Superior temporal gyrus (tissue), 1 donor: ENCODE measurements at regions not wholly inside any gene's neighbourhood (a gene's known extent, or its start where the extent isn't known, plus 50 kb on each side); places are given as distances from the start of the nearest gene placed in this dataset.
"Not testable (repeated sequence)": the region's sequence is repeated elsewhere in the genome, so short reads cannot be mapped to it uniquely, and the experiment has no call there.

Source experiments
- DNase-seq: peaks from one replicate; pipeline ENCODE4 v3.0.0-alpha.2; 2016; ENCODE audit errors: extremely low spot score

GRCh38 chr12:125983784-125984500 is 918.7 kb downstream of the AACS start:
- no peak for DNase-seq

- DNase-seq: no peak
These were observed 923.3 kb downstream of the AACS start for GRCh38 chr12:125988545-125988944.

DNA sequence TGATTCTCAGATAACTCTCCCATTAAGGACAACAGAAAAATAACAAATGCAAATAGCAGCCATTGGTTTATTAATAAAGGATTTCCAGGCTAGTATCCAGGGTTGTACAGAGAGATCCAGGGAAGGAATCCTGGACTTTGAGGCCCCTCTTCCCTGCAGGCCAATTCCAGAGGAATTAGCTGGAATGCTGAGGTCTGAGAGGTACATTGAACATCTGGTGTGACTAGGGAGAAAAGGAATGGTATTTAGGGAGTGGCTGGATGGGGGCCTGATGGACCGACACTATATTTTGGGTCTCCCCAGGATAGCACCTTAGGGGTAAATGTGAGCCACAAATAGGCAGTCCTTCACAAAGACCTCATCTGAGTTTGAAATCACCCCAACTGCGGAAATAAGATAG is 924.5 kb downstream of the AACS start:
- no peak for DNase-seq

- no peak for DNase-seq
These were observed 931.2 kb downstream of the AACS start for GRCh38 chr12:125996443-125996842.

DNA sequence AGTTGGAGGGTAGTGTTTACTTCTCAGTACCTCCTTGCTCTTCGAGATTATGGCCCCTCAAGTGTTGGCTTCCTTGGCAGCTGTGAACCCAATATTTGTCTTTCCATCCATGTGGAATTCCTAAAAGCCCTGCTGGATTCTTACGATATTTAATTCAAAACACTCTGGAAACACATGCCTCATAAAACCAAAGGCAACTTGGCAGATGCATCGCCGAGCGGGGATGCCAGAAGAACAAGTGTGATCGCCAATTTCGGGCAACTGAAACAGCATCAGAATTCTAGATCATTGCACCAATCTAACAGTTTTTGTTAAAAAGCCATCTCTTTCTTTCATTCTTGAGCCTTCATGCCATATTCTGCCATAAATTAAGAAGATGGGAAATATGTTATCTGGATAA is 934.4 kb downstream of the AACS start:
- DNase-seq: no peak

GRCh38 chr12:126019385-126019784 is 954.1 kb downstream of the AACS start:
- no peak for DNase-seq

DNA sequence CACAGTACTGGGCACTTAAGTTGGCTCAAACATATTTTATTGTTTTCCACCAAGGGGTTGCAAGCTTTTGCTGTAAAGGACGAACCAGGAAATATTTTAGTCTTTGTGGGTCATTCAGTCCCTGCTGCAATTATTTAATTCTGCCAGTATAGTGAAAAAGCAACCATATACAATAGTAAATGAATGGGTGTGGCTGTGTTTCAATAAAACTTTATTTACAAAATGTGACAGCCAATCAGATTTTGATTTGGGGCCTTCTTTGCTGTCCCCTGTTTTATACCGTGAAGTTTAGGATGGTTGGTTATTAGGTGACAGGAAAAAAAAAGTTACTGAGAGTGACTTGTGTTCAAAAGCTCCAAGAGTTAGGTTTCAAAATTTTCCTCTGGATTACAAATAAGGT is 956.4 kb downstream of the AACS start:
- DNase-seq: no peak

GRCh38 chr12:126027825-126028224 is 962.6 kb downstream of the AACS start:
- DNase-seq: no peak

- no peak for DNase-seq
These were observed 965.3 kb downstream of the AACS start for GRCh38 chr12:126030573-126030972.

GRCh38 chr12:126033751-126034150 is 968.5 kb downstream of the AACS start:
- DNase-seq: no peak

DNA sequence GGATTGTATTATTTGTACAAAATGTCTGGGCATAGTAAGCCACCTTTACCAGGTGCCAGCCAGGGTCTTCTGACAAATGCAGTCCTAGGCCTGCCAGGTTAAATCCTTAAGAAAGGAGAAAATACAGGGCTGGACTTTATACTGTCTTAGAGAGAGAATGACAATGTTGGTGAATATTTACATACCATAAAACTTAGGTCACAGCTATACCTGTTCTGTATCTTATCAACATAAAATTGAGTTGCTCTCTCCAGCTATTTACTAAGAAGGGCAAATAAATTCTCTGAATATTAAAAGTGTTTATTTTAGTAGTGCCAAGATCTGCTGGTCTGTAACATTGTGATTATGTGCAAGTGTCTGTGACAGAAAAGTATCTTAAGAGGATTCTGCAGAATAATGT is 971.1 kb downstream of the AACS start:
- no peak for DNase-seq

- DNase-seq: no peak
These were observed 973.2 kb downstream of the AACS start for GRCh38 chr12:126038434-126038833.

DNA sequence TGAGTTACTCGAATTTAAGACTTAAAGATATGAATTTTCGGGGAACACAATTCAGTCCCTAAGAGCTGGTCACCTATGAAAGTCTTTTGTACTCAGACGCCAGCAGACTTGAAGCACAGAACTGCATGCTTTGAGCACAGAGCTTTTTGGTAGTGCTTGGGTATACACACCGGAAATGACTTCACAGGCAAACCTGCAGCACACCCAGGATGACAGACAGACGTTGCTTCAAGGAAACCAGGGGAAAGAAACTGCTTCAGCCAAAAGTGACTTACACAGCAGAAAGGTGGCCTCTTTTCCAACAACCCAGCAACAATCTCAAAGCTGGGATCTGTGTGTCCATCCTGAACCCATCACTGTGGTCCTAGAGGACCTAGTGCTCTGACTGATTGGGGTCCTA is 975.1 kb downstream of the AACS start:
- DNase-seq: no peak

- DNase-seq: no peak
These were observed 977.1 kb downstream of the AACS start for GRCh38 chr12:126042286-126042685.

DNA sequence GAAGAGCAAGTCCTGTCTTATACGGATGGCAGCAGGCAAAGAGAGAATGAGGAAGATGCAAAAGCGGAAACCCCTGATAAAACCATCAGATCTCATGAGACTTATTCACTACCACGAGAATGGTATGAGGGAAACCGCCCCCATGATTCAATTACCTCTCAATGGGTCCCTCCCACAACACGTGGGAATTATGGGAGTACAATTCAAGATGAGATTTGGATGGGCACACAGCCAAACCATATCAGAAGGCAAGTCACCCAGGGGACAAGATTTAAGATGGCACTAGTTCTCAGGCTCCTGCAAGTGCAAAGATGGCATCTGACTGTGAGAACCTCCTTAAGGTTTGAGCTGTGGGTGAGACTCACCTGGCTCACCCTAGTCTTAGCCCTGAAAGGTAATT is 984.3 kb downstream of the AACS start:
- DNase-seq: not testable (repeated sequence)

DNA sequence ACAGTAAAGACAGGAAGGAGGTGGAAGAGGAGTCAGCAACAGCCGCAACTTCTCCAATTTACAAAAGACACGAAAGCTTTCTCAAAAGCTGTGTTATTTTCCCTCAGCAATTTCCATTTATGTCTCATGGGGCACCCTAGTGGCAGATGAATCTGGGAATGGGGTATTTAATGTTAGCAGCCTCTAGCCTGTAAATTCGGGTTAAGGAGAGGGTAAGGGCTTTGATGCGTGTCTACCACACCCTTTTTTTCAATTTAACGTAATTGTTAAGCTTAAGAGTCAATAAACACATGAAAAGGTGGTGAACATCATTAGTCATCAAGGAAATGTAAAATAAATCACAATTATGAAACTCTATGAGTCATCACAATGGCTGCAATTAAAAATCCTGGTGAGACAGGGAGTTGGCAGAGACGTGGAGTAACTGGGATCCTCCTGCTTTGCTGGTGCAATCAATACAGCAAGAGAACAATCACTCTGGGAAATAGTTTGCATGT is 986.4 kb downstream of the AACS start:
- DNase-seq: no peak

DNA sequence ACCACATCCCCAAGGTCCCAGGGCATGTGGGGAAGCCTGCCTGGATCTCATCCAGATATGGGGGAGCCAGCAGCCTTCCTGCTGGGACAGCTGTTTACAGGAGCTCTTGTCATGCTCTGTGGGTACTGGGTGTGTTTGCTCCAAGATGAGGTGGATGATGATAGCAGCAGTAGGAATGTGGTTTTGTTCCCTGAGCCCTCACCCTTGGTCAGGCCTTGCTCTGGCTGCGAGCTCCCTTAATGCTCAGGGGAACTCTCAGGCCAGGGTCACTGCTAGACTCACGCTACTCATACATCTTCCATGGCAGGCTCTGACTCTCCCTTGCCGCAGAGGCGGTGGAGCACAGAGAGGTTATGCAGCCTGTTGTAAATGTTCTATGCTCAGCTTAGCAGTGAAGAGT is 990.3 kb downstream of the AACS start:
- DNase-seq: no peak

DNA sequence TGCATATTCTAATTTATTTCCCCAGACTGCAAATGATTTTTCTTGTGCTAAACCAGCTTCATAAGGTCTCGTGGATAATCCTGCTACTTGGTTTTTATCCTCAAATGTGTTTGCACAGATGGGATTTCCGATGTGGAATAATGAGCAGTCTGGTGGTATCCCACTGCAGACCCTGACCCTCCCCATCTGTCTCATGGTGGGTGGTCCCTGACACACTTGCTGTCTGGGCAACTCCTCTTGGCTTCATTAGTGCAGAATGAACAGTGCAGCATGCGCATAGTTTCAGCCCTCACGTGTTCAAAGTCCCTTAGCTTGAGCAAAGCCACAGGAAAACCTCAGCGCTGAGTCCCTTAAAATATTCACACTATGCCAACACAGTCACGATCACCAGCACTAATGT is 996.5 kb downstream of the AACS start:
- no peak for DNase-seq

DNA sequence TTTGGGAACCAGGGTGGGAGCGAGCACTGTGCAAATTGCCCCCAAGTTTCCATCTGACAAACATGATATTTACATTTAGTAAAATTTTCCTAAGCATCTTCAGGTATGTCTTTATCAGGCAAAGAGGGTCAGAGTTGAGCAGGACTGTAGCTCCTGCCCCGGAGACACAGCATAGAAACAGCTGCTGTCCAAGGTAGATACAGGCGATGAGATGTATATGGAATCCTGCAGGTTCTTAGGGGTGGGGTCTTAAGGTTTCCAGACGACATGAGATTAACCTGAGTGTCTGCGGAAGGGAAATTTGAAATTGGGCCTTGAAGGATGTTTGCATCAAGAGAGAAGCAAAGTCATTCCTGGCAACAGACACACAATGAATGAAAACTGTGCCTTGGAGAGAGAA is 998.8 kb downstream of the AACS start:
- DNase-seq: no peak

DNA sequence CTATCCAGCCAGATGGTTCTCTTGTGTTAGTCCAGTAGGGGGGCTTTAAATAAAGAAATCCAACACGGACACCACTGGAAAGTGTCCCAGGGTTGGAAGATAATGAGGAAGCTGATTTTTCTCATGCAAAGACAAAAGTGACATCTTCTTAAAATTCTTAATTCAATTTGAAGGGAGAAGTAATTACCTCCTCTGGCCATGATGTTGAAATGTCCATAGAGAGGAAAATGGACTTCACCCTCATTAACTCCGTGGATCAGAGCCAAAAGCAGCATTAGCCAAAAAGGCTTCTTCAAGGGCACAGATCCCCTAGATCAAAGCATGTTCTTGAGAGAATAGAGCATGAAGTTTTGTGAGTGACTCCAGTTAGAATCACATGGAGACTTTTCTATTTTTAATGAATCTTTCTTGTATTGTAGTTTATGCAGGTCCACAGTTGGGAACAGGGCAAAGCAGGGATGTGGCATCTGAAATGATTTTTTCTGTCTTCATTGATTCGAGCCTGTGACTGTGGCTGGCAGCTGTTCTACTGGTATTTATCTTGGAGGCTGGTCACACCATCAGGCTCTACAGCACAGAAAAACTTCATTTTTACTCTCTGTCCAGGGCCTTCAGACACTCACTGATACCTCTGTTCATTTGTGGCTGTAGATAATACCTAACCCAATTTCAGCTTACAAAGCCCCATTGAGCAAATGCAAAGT is 1002.5 kb downstream of the AACS start:
- DNase-seq: no peak

- no peak for DNase-seq
These were observed 1004.4 kb downstream of the AACS start for GRCh38 chr12:126069549-126070165.

- DNase-seq: no peak
These were observed 1011.3 kb downstream of the AACS start for GRCh38 chr12:126076515-126076914.

GRCh38 chr12:126083926-126084325 is 1018.7 kb downstream of the AACS start:
- no peak for DNase-seq
